GM21526 (cell line): ENCODE measurements at regions not wholly inside any gene's neighbourhood (a gene's known extent, or its start where the extent isn't known, plus 50 kb on each side); places are given as distances from the start of the nearest gene placed in this dataset.
"Not testable (repeated sequence)": the region's sequence is repeated elsewhere in the genome, so short reads cannot be mapped to it uniquely, and the experiment has no call there.

Source experiments
- ATAC-seq: cut with Tn5 transposase; IDR thresholded peaks from one replicate; pipeline ENCODE4 v1.9.1; 2021; ENCODE audit warnings: moderate library complexity; ENCODE audit not compliant: unreplicated experiment, low FRiP score

GRCh38 chr1:67609577-67610341 lies 75.2 kb upstream of the GADD45A start:
- no peak for ATAC-seq

- no peak for ATAC-seq
These were observed 74.6 kb upstream of the GADD45A start for GRCh38 chr1:67610450-67610849.

GRCh38 chr1:67611846-67612245 lies 73.2 kb upstream of the GADD45A start:
- ATAC-seq, result no peak

- ATAC-seq, result no peak
These were observed 72.2 kb upstream of the GADD45A start for GRCh38 chr1:67612788-67613241.

GRCh38 chr1:67613479-67613878 lies 71.5 kb upstream of the GADD45A start:
- not testable (repeated sequence) for ATAC-seq

- ATAC-seq, result no peak
These were observed 70.5 kb upstream of the GADD45A start for GRCh38 chr1:67614511-67614934.

- no peak for ATAC-seq
These were observed 69.1 kb upstream of the GADD45A start for GRCh38 chr1:67615886-67616285.

GRCh38 chr1:67616394-67616985 lies 68.5 kb upstream of the GADD45A start:
- no peak for ATAC-seq

- no peak for ATAC-seq
These were observed 66.5 kb upstream of the GADD45A start for GRCh38 chr1:67618285-67619018.

GRCh38 chr1:67619080-67619479 lies 65.9 kb upstream of the GADD45A start:
- no peak for ATAC-seq

GRCh38 chr1:67623906-67624305 lies 61.1 kb upstream of the GADD45A start:
- ATAC-seq, result no peak

- no peak for ATAC-seq
These were observed 60.3 kb upstream of the GADD45A start for GRCh38 chr1:67624680-67625079.

- no peak for ATAC-seq
These were observed 58.7 kb upstream of the GADD45A start for GRCh38 chr1:67626090-67626860.

GRCh38 chr1:67626861-67627235 lies 58.2 kb upstream of the GADD45A start:
- no peak for ATAC-seq

- ATAC-seq, result no peak
These were observed 57.7 kb upstream of the GADD45A start for GRCh38 chr1:67627336-67627735.

GRCh38 chr1:67627906-67628305 lies 57.1 kb upstream of the GADD45A start:
- ATAC-seq, result no peak

GRCh38 chr1:67629370-67630075 lies 55.5 kb upstream of the GADD45A start:
- ATAC-seq, result no peak

GRCh38 chr1:67630438-67631045 lies 54.5 kb upstream of the GADD45A start:
- no peak for ATAC-seq

GRCh38 chr1:67632356-67632755 lies 52.6 kb upstream of the GADD45A start:
- ATAC-seq, result no peak
